ENCODE measurements at regions not wholly inside any gene's neighbourhood (a gene's known extent, or its start where the extent isn't known, plus 50 kb on each side); places are given as distances from the start of the nearest gene placed in this dataset.
A peak's percentile ranks its signal among the peaks of the same experiment; 100 is the strongest.

GRCh38 chr3:27544372-27544865 is 60.2 kb upstream of the SLC4A7 start:
- Histone ChIP-seq H3K4me2 (ENCODE audit: insufficient read depth in 1 of 2, low read depth in 2 of 2, low read length in 2 of 2) (no peak overlapping the region), H2AFZ (ENCODE audit: low read length) (no peak overlapping the region), H2BK120ac (replicated peaks; ENCODE audit: low read depth, low read length) (no peak overlapping the region), H2BK12ac (ENCODE audit: low read depth, low read length) (no peak overlapping the region), H4K20me1 (replicated peaks in 1 of 2; ENCODE audit: control insufficient read depth in 1 of 2, insufficient read depth in 2 of 2, low read length in 2 of 2) (no peaks in the 10 kb centered on the region), H3K79me1 (ENCODE audit: low read depth, low read length) (no peaks in the 10 kb centered on the region), H3K36me3 (ENCODE audit: control insufficient read depth in 2 of 4, insufficient read depth in 4 of 4, low read length in 3 of 4) (no peaks in the 10 kb centered on the region), H3K27me3 (replicated peaks in 1 of 4; ENCODE audit: control insufficient read depth in 3 of 4, extremely low read depth in 1 of 4, insufficient read depth in 3 of 4, low read length in 3 of 4) (no peaks in the 10 kb centered on the region), H4K91ac (replicated peaks; ENCODE audit: insufficient read length, low read length) (no peak overlapping the region), H3K4me3 (ENCODE audit: extremely low read depth in 1 of 4, insufficient read depth in 2 of 4, low read depth in 3 of 4, low read length in 4 of 4) (no peak overlapping the region), H3K18ac (ENCODE audit: extremely low read depth, low read length) (no peak overlapping the region), H3K14ac (ENCODE audit: insufficient read length) (no peak overlapping the region), H3K27ac (ENCODE audit: low read depth, low read length) (no peak overlapping the region), H4K5ac (ENCODE audit: insufficient read length, low read depth, low read length) (no peak overlapping the region), H3K4ac (replicated peaks; ENCODE audit: insufficient read length, low read depth, low read length) (no peak overlapping the region), H2BK5ac (ENCODE audit: low read depth, low read length) (no peak overlapping the region), H3K4me1 (replicated peaks in 1 of 4; ENCODE audit: control insufficient read depth in 3 of 4, insufficient read depth in 4 of 4, low read length in 3 of 4) (peaks cover 0 to 5% (median 0%) of the 10 kb centered on the region in 4 experiments; a peak in 2 of 7 replicates), H4K8ac (ENCODE audit: extremely low read depth, insufficient read depth, low read length) (no peak overlapping the region), H3K79me2 (ENCODE audit: control insufficient read depth in 1 of 2, insufficient read depth in 2 of 2, low read length in 2 of 2) (no peaks in the 10 kb centered on the region), H2BK20ac (ENCODE audit: low read length) (no peak overlapping the region), H3K9ac (replicated peaks in 1 of 4; ENCODE audit: extremely low read depth in 1 of 4, low read depth in 3 of 4, low read length in 3 of 4) (no peak overlapping the region), H3K9me3 (ENCODE audit: insufficient read depth in 2 of 2, low read depth in 1 of 2, low read length in 1 of 2) (no peaks in the 10 kb centered on the region), H2BK15ac (ENCODE audit: low read length) (no peak overlapping the region), H3K56ac (replicated peaks; ENCODE audit: insufficient read length, low read depth, low read length) (no peak overlapping the region), H2AK5ac (ENCODE audit: low read depth, low read length) (no peak overlapping the region), H3K23me2 (ENCODE audit: low read depth, low read length) (no peaks in the 10 kb centered on the region; the same call in 1 of the 2 replicates), H3K23ac (ENCODE audit: insufficient read length) (no peak overlapping the region)
- WGBS, 2 experiments (ENCODE audit: extremely low coverage in 1 of 2, insufficient coverage in 1 of 2, insufficient read length in 1 of 2, insufficient replicate concordance in 2 of 2, low coverage in 1 of 2, low lambda C conversion rate in 2 of 2, missing lambda C conversion rate in 1 of 2) = 91% methylated on average over 3 of the region's 3 CpGs; no CpG with 5 or more reads in 1 of the 2 experiments
- no peak for DNase-seq (ENCODE audit: low read depth in 1 of 2, low spot score in 2 of 2)
- no peak for TF ChIP-seq HDAC6 (IDR thresholded peaks at IDR 0.05; ENCODE audit: low read depth, low read length)
- TF ChIP-seq CEBPB (IDR thresholded peaks at IDR 0.05; ENCODE audit: low read depth, low read length) = peak; percentile 62; the same call in 1 of the 2 replicates
- ChIA-PET POLR2A (ENCODE audit: partially characterized antibody) (no interaction called here), CTCF (ENCODE audit: partially characterized antibody) (no interaction called here)
- no peak for FAIRE-seq

Measured in H1 (cell line).